Gastrocnemius medialis (tissue), 4 donors: ENCODE measurements at regions not wholly inside any gene's neighbourhood (a gene's known extent, or its start where the extent isn't known, plus 50 kb on each side); places are given as distances from the start of the nearest gene placed in this dataset.

Experiments used
- POLR2A ChIP-seq, 2 donors: fragments of 450-650 bp; IDR thresholded peaks; one replicate each; pipeline ENCODE4 v1.6.1; 2017; ENCODE audit warnings: antibody characterized with exemption in 2 of 2, mild to moderate bottlenecking in 2 of 2, moderate library complexity in 2 of 2
- TF ChIP-seq, protein P1 (sequence below), 5 experiments: fragments of 450-650 bp in 3 of 5; fragments of 200-600 bp in 2 of 5; sonication (generic) in 2 of 5; IDR thresholded peaks in 4 of 5; conservative IDR thresholded peaks in 1 of 5; 1 replicate in 4 of 5; 2 replicates in 1 of 5; pipeline ENCODE4 v1.5.1; 2016 to 2019; ENCODE audit warnings: antibody characterized with exemption in 5 of 5, mild to moderate bottlenecking in 3 of 5, moderate library complexity in 3 of 5

DNA sequence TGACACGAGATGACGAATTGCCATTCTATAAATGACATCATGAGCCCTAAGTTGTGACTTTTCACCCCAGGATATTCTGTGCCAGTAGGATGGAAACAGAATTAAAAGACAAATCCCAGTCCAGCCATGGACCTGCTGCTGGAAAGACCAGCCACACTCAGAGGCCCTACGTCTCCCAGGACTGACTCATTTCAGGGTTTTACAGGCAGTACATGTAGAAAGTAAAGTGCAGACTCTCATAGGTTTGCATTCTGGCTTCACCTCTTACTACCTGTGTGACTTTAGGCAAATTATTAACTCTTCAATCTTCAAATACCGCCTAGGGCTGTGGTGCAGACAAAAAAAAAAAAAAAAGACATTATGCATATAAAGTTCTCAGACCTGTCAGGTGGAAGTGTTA is 188.8 kb downstream of the NEBL start:
- TF ChIP-seq, protein P1, sequence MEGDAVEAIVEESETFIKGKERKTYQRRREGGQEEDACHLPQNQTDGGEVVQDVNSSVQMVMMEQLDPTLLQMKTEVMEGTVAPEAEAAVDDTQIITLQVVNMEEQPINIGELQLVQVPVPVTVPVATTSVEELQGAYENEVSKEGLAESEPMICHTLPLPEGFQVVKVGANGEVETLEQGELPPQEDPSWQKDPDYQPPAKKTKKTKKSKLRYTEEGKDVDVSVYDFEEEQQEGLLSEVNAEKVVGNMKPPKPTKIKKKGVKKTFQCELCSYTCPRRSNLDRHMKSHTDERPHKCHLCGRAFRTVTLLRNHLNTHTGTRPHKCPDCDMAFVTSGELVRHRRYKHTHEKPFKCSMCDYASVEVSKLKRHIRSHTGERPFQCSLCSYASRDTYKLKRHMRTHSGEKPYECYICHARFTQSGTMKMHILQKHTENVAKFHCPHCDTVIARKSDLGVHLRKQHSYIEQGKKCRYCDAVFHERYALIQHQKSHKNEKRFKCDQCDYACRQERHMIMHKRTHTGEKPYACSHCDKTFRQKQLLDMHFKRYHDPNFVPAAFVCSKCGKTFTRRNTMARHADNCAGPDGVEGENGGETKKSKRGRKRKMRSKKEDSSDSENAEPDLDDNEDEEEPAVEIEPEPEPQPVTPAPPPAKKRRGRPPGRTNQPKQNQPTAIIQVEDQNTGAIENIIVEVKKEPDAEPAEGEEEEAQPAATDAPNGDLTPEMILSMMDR (IDR thresholded peaks at IDR 0.05 in 4 of 5, conservative IDR thresholded peaks at IDR 0.05 in 1 of 5), result no peak
- TF ChIP-seq POLR2A (IDR thresholded peaks at IDR 0.05), result no peak
